Suprapubic skin (tissue), 3 donors: ENCODE measurements at regions not wholly inside any gene's neighbourhood (a gene's known extent, or its start where the extent isn't known, plus 50 kb on each side); places are given as distances from the start of the nearest gene placed in this dataset.

Source experiments
- POLR2AphosphoS5 ChIP-seq, 3 donors: sonication (generic); formaldehyde crosslinking; IDR thresholded peaks; one replicate each; pipeline ENCODE4 v1.6.1; 2017; ENCODE audit warnings: antibody characterized with exemption in 3 of 3
- TF ChIP-seq, protein P1 (sequence below), 2 donors: fragments of 200-600 bp in 1 of 2; fragments of 450-650 bp in 1 of 2; sonication (generic) in 1 of 2; IDR thresholded peaks; one replicate each; pipeline ENCODE4 v1.5.1; 2016 to 2019; ENCODE audit warnings: antibody characterized with exemption in 2 of 2, mild to moderate bottlenecking in 1 of 2, moderate library complexity in 1 of 2

DNA sequence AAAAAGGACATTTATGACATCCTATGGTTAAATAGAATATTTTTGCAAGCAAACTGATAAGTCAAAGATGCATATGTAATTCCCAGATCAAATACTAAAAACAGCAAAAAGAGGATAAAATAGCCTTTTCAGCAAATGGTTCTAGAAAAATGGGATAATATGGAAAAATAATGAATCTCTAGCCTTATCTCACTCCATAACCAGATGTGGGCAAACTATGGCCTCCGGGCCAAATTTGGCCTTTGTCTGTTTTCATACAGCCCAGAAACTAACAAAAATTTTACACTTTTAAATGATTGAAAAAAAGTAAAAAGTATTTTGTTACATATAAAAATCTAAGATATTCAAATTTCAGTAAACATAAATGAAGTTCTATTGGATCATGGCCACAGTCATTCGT is 215.4 kb upstream of the PRSS1 start:
- TF ChIP-seq, protein P1, sequence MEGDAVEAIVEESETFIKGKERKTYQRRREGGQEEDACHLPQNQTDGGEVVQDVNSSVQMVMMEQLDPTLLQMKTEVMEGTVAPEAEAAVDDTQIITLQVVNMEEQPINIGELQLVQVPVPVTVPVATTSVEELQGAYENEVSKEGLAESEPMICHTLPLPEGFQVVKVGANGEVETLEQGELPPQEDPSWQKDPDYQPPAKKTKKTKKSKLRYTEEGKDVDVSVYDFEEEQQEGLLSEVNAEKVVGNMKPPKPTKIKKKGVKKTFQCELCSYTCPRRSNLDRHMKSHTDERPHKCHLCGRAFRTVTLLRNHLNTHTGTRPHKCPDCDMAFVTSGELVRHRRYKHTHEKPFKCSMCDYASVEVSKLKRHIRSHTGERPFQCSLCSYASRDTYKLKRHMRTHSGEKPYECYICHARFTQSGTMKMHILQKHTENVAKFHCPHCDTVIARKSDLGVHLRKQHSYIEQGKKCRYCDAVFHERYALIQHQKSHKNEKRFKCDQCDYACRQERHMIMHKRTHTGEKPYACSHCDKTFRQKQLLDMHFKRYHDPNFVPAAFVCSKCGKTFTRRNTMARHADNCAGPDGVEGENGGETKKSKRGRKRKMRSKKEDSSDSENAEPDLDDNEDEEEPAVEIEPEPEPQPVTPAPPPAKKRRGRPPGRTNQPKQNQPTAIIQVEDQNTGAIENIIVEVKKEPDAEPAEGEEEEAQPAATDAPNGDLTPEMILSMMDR (IDR thresholded peaks at IDR 0.05), result no peak
- no peak for TF ChIP-seq POLR2AphosphoS5 (IDR thresholded peaks at IDR 0.05)
